GM10248 (cell line): ENCODE measurements at regions not wholly inside any gene's neighbourhood (a gene's known extent, or its start where the extent isn't known, plus 50 kb on each side); places are given as distances from the start of the nearest gene placed in this dataset.
"Not testable (repeated sequence)": the region's sequence is repeated elsewhere in the genome, so short reads cannot be mapped to it uniquely, and the experiment has no call there.

Source experiments
- CTCF ChIA-PET: fragments of 300-600 bp; sonication (Branson Sonifier 250); formaldehyde crosslinking; extraction: SDS; loops from one replicate; lab custom pipeline; 2021; ENCODE audit warnings: antibody characterized with exemption; lab: Yijun Ruan, JAX
- POLR2A ChIA-PET: fragments of 350-650 bp; sonication (Branson Sonifier 250); formaldehyde crosslinking; extraction: SDS; loops from one replicate; lab custom pipeline; 2020; ENCODE audit warnings: antibody characterized with exemption; lab: Yijun Ruan, JAX
- DNase-seq: peaks from one replicate; pipeline ENCODE4 v3.0.0; 2012; ENCODE audit errors: extremely low spot score
- TF ChIP-seq, protein P1 (sequence below): IDR thresholded peaks from 2 replicates; pipeline ENCODE4 v1.5.1; 2012; ENCODE audit warnings: mild to moderate bottlenecking, low read depth; ENCODE audit errors: extremely low read depth, missing control alignments, control extremely low read depth

DNA sequence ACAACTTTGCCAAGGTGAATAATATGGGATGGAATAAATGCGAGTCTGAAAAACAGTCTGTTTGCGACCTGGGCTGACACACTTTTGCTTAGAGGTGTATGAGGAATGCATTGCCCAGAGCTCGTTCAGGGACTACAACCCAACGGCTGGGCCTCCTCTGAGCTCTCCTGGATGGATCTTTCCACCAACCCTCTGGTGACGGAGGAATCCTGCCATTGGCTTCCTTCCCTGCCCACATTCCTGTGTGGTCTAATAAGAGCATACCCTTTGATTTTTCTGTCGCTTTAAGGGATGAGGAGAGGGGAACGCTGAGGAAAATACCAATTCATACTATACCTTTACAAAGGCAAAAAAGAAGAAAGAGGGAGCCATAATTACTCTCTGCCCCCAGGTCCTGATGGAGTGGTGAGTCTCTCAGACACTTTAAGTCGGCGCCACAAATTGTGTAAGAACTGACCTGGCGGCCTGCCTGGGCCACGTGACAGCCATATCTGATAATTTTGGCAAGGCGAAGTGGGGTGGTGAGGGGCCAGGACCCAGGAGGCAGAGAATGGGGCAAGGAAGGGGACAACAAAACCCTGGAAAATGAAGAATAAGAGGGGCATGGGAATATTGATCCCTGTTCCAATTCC, 265.2 kb upstream of the MSX2 start:
- CTCF ChIA-PET = no interaction called here
- no peak for DNase-seq
- TF ChIP-seq, protein P1, sequence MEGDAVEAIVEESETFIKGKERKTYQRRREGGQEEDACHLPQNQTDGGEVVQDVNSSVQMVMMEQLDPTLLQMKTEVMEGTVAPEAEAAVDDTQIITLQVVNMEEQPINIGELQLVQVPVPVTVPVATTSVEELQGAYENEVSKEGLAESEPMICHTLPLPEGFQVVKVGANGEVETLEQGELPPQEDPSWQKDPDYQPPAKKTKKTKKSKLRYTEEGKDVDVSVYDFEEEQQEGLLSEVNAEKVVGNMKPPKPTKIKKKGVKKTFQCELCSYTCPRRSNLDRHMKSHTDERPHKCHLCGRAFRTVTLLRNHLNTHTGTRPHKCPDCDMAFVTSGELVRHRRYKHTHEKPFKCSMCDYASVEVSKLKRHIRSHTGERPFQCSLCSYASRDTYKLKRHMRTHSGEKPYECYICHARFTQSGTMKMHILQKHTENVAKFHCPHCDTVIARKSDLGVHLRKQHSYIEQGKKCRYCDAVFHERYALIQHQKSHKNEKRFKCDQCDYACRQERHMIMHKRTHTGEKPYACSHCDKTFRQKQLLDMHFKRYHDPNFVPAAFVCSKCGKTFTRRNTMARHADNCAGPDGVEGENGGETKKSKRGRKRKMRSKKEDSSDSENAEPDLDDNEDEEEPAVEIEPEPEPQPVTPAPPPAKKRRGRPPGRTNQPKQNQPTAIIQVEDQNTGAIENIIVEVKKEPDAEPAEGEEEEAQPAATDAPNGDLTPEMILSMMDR = no peak
- POLR2A ChIA-PET = no interaction called here

DNA sequence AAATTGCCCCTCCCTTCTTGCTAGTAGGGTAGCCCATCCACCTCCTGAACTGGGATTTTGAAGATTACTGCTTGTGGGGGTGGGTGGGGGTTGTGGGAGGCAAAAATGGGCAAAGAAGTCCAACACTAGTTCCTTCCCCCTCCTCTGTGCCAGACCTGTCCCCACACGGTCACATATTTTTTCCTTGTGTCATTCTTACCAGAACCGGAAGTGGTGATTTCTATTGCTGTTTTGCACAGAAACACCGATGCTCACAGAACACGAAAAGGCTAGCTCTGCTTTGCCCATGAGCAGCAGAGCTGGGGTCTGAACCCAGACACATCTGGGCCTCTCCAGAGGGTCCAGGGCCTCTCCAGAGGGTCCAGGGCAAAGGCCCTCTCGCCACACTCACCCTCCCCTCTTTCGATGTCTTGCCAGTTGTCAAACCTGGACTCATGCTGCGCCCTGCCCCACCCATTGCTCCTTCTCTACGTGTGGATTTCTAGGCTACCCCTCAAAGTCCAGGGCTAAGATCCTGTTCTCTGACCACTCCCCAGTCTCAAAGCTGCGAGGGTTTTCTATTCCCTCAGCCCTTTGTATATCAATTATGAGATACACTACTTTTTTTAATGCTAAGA, 264.4 kb upstream of the MSX2 start:
- TF ChIP-seq, protein P1 = no peak
- CTCF ChIA-PET = no interaction called here
- POLR2A ChIA-PET = no interaction called here
- DNase-seq = no peak

DNA sequence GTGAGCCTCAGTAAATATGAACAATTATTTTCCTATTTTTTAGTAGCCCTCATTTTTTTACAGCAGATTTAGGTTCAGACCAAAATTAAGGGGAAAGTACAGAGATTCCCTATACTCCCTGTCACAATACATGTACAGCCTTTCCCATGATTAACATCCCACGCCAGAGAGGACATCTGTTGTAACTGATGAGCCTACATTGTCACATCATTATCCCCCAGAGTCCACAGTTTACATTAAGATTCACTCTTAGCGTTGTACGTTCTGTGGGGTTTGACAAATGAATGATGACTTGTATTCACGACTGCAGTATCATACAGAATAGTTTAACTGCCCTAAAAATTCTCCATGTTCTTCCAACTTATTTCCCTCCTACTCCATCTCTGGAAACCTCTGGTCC, 262.3 kb upstream of the MSX2 start:
- CTCF ChIA-PET = interaction anchor here (1.4 kb wide), 1 partner anchor 43 kb away, joined by 3 read pairs; no protein-coding TSS in a partner anchor

DNA sequence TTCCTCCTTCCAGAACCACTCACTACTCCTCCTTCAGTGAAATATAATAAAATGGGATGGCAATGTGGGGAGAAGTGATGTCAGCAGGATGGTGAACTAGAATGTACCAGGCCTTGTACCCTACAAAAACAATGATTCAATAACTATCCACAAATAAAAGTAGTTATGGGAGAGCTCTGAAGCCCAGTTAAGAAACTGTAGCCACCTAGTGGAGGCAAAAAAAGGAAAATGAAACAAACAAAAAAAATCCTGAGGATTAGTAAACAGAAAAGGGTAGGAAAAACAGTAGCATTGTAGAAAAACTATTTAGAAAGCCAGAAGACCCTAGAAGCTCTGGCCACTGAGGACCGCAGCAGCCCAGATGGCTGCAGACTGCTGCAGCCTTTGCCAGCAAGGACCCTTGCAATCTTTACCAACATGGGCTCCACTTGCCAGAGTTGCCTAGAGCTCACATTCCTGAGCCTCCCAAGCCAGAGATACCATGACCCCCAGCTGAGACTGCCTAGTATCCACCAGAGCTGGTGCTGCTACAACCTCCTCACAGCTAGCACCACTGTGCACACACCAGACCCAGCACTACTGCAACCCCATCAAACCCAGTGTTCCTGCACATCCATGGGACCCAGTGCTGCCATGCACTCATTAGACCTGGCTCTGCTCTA, 259.7 kb upstream of the MSX2 start:
- DNase-seq = no peak
- POLR2A ChIA-PET = no interaction called here
- CTCF ChIA-PET = interaction anchor here (1.5 kb wide), 1 partner anchor 12 kb away, joined by 6 read pairs; no protein-coding TSS in a partner anchor
- TF ChIP-seq, protein P1 = no peak

More for the DNA sequence above, 262.3 kb upstream of the MSX2 start:
- POLR2A ChIA-PET = no interaction called here
- no peak for DNase-seq
- TF ChIP-seq, protein P1 = no peak

DNA sequence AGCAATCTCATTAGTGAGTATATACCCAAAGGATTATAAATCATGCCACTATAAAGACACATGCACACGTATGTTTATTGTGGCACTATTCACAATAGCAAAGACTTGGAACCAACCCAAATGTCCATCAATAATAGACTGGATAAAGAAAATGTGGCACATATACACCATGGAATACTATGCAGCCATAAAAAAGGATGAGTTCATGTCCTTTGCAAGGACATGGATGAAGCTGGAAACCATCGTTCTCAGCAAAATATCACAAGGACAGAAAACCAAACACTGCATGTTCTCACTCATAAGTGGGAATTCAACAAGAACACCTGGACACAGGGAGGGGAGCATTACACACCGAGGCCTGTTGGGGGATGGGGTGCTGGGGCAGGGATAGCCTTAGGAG, 252.9 kb upstream of the MSX2 start:
- POLR2A ChIA-PET, DNase-seq, CTCF ChIA-PET: not testable (repeated sequence)

DNA sequence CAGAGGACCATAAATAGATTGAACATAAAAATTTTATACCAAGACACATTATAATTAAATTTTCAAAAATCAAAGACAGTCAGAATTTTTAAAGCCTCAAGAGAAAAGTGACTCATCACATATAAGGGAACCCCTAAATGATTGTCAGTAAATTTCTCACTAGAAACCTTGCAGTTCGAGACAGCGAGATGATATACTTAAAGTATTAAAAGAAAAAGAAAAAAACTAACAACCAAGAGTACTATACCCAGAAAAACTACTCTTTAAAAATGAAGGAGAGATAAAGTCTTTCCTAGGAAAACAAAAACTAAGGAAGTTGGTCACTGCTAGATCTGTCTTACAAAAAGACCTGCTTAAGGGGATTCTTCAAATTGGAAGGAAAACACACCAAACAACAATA, 251.4 kb upstream of the MSX2 start:
- POLR2A ChIA-PET = no interaction called here
- CTCF ChIA-PET = no interaction called here
- DNase-seq = no peak
- TF ChIP-seq, protein P1 = no peak

DNA sequence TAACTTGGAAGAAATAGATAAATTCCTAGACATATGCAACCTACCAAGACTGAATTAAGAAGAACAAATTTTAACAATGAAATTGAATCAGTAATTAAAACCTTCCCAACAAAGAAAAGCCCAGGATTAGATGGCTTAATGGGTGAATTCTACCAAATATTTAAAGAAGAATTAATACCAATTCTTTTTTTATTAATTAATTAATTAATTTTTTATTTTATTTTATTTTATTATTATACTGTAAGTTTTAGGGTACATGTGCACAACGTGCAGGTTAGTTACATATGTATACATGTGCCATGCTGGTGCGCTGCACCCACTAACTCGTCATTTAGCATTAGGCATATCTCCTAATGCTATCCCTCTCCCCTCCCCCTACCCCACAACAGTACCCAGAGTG, 248.4 kb upstream of the MSX2 start:
- CTCF ChIA-PET, POLR2A ChIA-PET: not testable (repeated sequence)

More for the DNA sequence above, 248.4 kb upstream of the MSX2 start:
- not testable (repeated sequence) for DNase-seq
